ENCODE measurements at regions not wholly inside any gene's neighbourhood (a gene's known extent, or its start where the extent isn't known, plus 50 kb on each side); places are given as distances from the start of the nearest gene placed in this dataset.

DNA sequence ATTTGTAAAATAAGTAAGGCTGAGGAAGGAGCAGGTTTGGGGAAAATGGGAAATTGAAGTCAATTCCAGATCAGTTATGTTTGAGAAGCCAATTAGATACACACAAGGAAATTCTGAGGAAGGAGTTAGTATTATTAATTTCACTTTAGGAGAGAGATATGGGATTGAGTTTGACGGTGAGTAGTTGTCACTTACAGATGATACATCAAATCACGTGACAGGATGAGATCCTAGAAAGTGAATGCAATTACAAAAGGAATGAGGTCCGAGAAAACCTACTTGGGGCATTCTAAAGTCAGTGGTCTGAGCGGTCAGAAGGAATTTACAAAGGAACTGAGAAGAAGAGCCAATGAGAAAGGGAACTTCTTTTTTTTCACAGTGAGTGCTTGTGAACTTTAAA lies 364.3 kb upstream of the TMEM229A start:
- H3K27me3 Mint-ChIP-seq: no peaks in the 10 kb centered on the region
- no peaks in the 10 kb centered on the region for H3K36me3 Mint-ChIP-seq (ENCODE audit: low read depth)
- H3K27ac Mint-ChIP-seq: no peak overlapping the region
- H3K4me3 Mint-ChIP-seq: no peak overlapping the region
- H3K9me3 Mint-ChIP-seq: peaks cover 16% of the 10 kb centered on the region
- H3K4me1 Mint-ChIP-seq (ENCODE audit: low read depth): no peaks in the 10 kb centered on the region

DNA sequence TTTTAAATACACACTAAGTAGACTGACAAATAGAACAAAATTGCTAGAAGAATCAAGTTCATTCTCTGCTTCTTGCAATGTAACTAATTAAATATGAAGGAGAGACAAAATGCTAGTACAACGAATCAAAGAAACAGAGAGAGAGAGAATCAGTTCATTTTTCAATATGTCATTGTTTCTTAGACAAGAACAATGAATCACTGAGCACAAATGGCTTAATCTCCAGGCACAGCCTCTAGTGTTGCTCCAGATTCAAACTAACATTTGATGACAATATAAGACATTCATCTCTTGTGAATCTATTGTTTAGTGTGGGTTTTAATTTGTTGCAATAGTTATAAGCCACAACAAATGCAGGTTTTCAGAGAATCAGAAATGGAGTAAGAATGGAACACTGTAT lies 357.4 kb upstream of the TMEM229A start:
- H3K4me3 Mint-ChIP-seq: no peak overlapping the region
- H3K9me3 Mint-ChIP-seq: no peaks in the 10 kb centered on the region
- no peaks in the 10 kb centered on the region for H3K4me1 Mint-ChIP-seq (ENCODE audit: low read depth)
- H3K36me3 Mint-ChIP-seq (ENCODE audit: low read depth): no peaks in the 10 kb centered on the region
- no peaks in the 10 kb centered on the region for H3K27me3 Mint-ChIP-seq
- no peak overlapping the region for H3K27ac Mint-ChIP-seq

DNA sequence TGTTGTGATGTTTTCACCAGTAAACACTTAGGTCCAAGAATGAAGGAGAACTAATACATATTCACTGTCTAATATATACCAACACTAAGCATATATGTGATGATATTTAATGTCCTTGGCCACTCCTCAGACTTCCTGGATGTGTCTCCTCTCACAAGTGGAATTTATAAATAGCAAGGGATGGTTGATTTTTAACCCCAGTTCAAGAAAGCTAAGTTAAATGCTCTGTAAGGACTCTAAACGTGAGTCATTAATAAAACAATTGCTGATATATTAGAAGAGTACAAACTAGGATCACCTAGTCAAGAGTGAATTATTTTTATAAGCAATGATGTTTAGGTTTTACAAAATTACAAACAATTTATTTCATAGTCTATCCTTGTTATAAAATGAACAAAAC lies 355.9 kb upstream of the TMEM229A start:
- no peaks in the 10 kb centered on the region for H3K9me3 Mint-ChIP-seq
- H3K36me3 Mint-ChIP-seq (ENCODE audit: low read depth): no peaks in the 10 kb centered on the region
- H3K27ac Mint-ChIP-seq: no peak overlapping the region
- no peaks in the 10 kb centered on the region for H3K27me3 Mint-ChIP-seq
- H3K4me1 Mint-ChIP-seq (ENCODE audit: low read depth): no peaks in the 10 kb centered on the region
- H3K4me3 Mint-ChIP-seq: no peak overlapping the region

DNA sequence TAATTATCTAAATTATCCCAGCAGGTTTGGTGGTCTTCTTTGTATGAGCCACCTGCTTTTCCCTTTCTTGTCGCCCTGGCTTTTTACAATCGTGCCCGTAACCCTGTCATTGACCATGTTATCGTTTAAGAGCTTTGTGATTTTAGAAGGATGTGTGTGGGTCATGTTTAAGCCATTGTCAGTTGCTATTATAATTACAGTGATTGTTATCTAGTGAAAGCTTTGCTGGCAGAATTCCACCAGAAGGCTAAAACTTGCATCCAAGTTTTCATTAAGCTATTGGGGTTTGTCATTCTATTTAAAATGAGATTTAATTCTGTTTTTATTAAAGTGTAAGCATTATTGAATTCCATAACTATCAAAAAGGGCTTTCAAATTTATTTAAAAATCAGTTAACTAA lies 354.2 kb upstream of the TMEM229A start:
- H3K36me3 Mint-ChIP-seq (ENCODE audit: low read depth): no peaks in the 10 kb centered on the region
- H3K4me3 Mint-ChIP-seq: no peak overlapping the region
- H3K9me3 Mint-ChIP-seq: no peaks in the 10 kb centered on the region
- H3K27me3 Mint-ChIP-seq: no peaks in the 10 kb centered on the region
- no peak overlapping the region for H3K27ac Mint-ChIP-seq
- H3K4me1 Mint-ChIP-seq (ENCODE audit: low read depth): no peaks in the 10 kb centered on the region

DNA sequence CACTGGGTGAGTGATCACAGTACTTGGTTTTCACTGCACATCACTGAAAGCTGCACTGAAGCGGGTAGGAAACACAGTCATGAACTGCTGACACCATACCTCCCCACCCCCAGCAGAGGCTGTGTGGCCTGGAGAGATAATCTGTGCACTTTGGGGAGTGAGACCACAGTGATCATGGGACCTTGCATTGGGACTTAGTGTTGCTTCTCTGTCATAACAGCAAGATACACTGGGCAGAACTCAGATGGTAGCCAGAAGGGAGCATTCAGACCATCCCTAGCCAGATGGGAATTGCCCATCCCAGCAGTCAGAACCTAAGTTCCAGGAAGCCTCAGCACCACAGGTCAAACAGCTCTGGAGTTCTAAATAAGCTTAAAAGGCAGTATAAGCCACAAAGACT lies 346.4 kb upstream of the TMEM229A start:
- H3K27ac Mint-ChIP-seq: no peak overlapping the region
- H3K36me3 Mint-ChIP-seq (ENCODE audit: low read depth): no peaks in the 10 kb centered on the region
- no peaks in the 10 kb centered on the region for H3K27me3 Mint-ChIP-seq
- no peaks in the 10 kb centered on the region for H3K9me3 Mint-ChIP-seq
- H3K4me3 Mint-ChIP-seq: no peak overlapping the region
- no peaks in the 10 kb centered on the region for H3K4me1 Mint-ChIP-seq (ENCODE audit: low read depth)

DNA sequence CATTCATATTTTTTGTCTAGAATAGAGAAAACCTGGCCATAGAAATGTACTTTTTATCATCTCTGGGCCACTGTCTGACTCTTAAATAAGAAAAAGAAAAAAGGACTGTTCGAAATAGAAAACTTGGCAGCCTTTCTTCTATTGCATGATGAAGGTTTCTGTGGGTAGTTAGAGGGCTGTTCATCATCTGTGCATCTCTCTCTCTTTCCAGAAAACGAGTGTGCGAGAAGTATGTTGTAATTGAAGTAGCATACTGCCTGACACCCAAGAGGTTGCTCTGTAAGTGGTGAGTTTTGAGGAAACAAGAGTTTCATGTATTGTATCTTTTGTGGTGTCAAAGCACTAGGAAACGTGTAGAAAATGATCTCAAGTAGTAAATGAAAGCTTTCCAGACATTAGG lies 343.2 kb upstream of the TMEM229A start:
- Mint-ChIP-seq H3K27ac (no peak overlapping the region), H3K4me1 (ENCODE audit: low read depth) (no peaks in the 10 kb centered on the region), H3K36me3 (ENCODE audit: low read depth) (no peaks in the 10 kb centered on the region), H3K27me3 (no peaks in the 10 kb centered on the region), H3K4me3 (no peak overlapping the region), H3K9me3 (no peaks in the 10 kb centered on the region)

GRCh38 chr7:124375391-124375790 lies 342.5 kb upstream of the TMEM229A start:
- H3K27me3 Mint-ChIP-seq: no peaks in the 10 kb centered on the region
- H3K27ac Mint-ChIP-seq: no peak overlapping the region
- no peak overlapping the region for H3K4me3 Mint-ChIP-seq
- no peaks in the 10 kb centered on the region for H3K36me3 Mint-ChIP-seq (ENCODE audit: low read depth)
- H3K4me1 Mint-ChIP-seq (ENCODE audit: low read depth): no peaks in the 10 kb centered on the region
- H3K9me3 Mint-ChIP-seq: no peaks in the 10 kb centered on the region

- Mint-ChIP-seq H3K4me1 (ENCODE audit: low read depth) (no peaks in the 10 kb centered on the region), H3K4me3 (no peak overlapping the region), H3K36me3 (ENCODE audit: low read depth) (no peaks in the 10 kb centered on the region), H3K27me3 (no peaks in the 10 kb centered on the region), H3K9me3 (peaks cover 5% of the 10 kb centered on the region), H3K27ac (no peak overlapping the region)
These were observed 336.4 kb upstream of the TMEM229A start for GRCh38 chr7:124369310-124369709.

DNA sequence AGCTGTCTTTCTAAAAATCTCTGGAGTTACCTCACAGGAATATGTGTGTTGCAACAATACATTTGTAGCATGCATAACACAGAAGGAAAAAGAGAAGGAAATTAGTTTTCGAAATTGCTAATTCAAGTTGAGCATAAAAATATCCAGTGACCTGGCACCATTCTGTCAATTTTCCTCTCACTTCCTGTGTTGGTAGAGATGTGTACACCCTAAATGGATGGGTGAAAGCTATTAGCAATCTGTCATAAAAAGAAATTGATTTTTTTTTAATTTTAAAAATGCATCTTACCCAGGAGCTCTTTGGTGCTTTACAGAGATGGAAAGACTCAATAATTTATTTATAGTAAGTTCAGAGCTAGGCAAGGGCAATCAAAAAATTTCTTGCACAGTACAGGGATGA lies 333.3 kb upstream of the TMEM229A start:
- Mint-ChIP-seq H3K9me3 (peaks cover 11% of the 10 kb centered on the region), H3K27me3 (no peaks in the 10 kb centered on the region), H3K27ac (no peak overlapping the region), H3K4me3 (no peak overlapping the region), H3K36me3 (ENCODE audit: low read depth) (no peaks in the 10 kb centered on the region), H3K4me1 (ENCODE audit: low read depth) (no peaks in the 10 kb centered on the region)

DNA sequence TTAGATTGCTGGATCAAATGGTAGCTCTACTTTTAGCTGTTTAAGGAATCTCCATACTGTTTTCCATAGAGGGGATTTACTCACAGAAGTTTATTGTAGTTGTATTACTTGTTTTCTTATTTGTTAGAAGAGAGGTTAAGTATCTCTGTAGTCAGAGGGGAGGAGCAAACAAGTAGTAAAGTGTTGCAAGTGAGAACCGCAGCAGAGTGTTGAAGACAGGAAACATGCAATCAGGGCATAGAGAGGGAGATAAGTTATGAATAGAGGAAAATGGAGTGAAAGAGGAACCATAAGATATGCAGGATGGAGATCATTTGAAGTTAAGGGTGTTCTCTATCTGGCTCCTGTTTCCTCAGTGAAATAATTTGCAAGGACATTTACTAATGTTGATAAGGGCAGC lies 331.4 kb upstream of the TMEM229A start:
- Mint-ChIP-seq H3K27me3 (no peaks in the 10 kb centered on the region), H3K4me3 (no peak overlapping the region), H3K36me3 (ENCODE audit: low read depth) (no peaks in the 10 kb centered on the region), H3K4me1 (ENCODE audit: low read depth) (no peaks in the 10 kb centered on the region), H3K9me3 (peaks cover 11% of the 10 kb centered on the region), H3K27ac (no peak overlapping the region)

- Mint-ChIP-seq H3K36me3 (ENCODE audit: low read depth) (no peaks in the 10 kb centered on the region), H3K9me3 (peaks cover 3% of the 10 kb centered on the region), H3K4me3 (no peak overlapping the region), H3K27me3 (no peaks in the 10 kb centered on the region), H3K4me1 (ENCODE audit: low read depth) (no peaks in the 10 kb centered on the region), H3K27ac (no peak overlapping the region)
These were observed 321.3 kb upstream of the TMEM229A start for GRCh38 chr7:124354201-124354600.

GRCh38 chr7:124351950-124352349 lies 319.1 kb upstream of the TMEM229A start:
- Mint-ChIP-seq H3K4me3 (no peak overlapping the region), H3K4me1 (ENCODE audit: low read depth) (no peaks in the 10 kb centered on the region), H3K36me3 (ENCODE audit: low read depth) (no peaks in the 10 kb centered on the region), H3K27me3 (no peaks in the 10 kb centered on the region), H3K9me3 (peaks cover 11% of the 10 kb centered on the region), H3K27ac (no peak overlapping the region)

GRCh38 chr7:124349443-124349842 lies 316.6 kb upstream of the TMEM229A start:
- H3K4me1 Mint-ChIP-seq (ENCODE audit: low read depth): no peaks in the 10 kb centered on the region
- no peaks in the 10 kb centered on the region for H3K36me3 Mint-ChIP-seq (ENCODE audit: low read depth)
- no peaks in the 10 kb centered on the region for H3K27me3 Mint-ChIP-seq
- no peak overlapping the region for H3K4me3 Mint-ChIP-seq
- H3K9me3 Mint-ChIP-seq: peaks cover 12% of the 10 kb centered on the region
- H3K27ac Mint-ChIP-seq: no peak overlapping the region

GRCh38 chr7:124338861-124339260 lies 306.0 kb upstream of the TMEM229A start:
- Mint-ChIP-seq H3K27me3 (no peaks in the 10 kb centered on the region), H3K4me1 (ENCODE audit: low read depth) (no peaks in the 10 kb centered on the region), H3K9me3 (no peaks in the 10 kb centered on the region), H3K36me3 (ENCODE audit: low read depth) (no peaks in the 10 kb centered on the region), H3K4me3 (no peak overlapping the region), H3K27ac (no peak overlapping the region)

GRCh38 chr7:124330731-124331407 lies 298.0 kb upstream of the TMEM229A start:
- H3K27ac Mint-ChIP-seq: no peak overlapping the region
- peaks cover 4% of the 10 kb centered on the region for H3K9me3 Mint-ChIP-seq
- no peaks in the 10 kb centered on the region for H3K4me1 Mint-ChIP-seq (ENCODE audit: low read depth)

DNA sequence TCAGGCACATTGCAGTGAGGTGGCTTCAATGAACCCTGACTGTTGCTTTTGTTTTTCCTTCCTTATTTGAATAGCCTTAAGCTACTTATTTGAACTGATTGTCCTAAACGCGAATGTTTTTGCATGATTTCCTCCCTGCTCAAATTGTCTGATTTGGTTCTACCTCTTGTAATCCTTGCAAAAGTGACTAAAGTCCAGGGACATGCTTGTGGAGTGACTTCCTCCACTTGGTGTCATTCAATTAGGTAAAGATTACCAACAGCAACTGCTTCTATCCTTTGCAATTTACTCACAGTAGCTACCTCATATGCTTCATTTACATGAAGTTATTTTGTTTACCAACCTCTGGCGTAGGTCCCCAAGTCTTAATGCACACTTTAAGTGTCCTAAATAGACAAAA lies 295.9 kb upstream of the TMEM229A start:
- H3K9me3 Mint-ChIP-seq: peaks cover 13% of the 10 kb centered on the region
- no peaks in the 10 kb centered on the region for H3K27me3 Mint-ChIP-seq
- no peaks in the 10 kb centered on the region for H3K4me1 Mint-ChIP-seq (ENCODE audit: low read depth)
- H3K36me3 Mint-ChIP-seq (ENCODE audit: low read depth): no peaks in the 10 kb centered on the region
- H3K4me3 Mint-ChIP-seq: no peak overlapping the region
- no peak overlapping the region for H3K27ac Mint-ChIP-seq

More at GRCh38 chr7:124330731-124331407, 298.0 kb upstream of the TMEM229A start:
- H3K27me3 Mint-ChIP-seq: no peaks in the 10 kb centered on the region
- H3K4me3 Mint-ChIP-seq: no peak overlapping the region
- no peaks in the 10 kb centered on the region for H3K36me3 Mint-ChIP-seq (ENCODE audit: low read depth)
